HG03575 (cell line): ENCODE measurements at regions not wholly inside any gene's neighbourhood (a gene's known extent, or its start where the extent isn't known, plus 50 kb on each side); places are given as distances from the start of the nearest gene placed in this dataset.
"Not testable (repeated sequence)": the region's sequence is repeated elsewhere in the genome, so short reads cannot be mapped to it uniquely, and the experiment has no call there.

Experiments
- ATAC-seq: cut with Tn5 transposase; IDR thresholded peaks from one replicate; pipeline ENCODE4 v1.9.1; 2021; ENCODE audit not compliant: unreplicated experiment, insufficient number of reproducible peaks, low FRiP score; ENCODE audit errors: extremely low read depth

- ATAC-seq: no peak
Measured at GRCh38 chr7:131045526-131045925, 282.1 kb upstream of the MKLN1 start.

- ATAC-seq: no peak
Measured at GRCh38 chr7:131046246-131046645, 281.4 kb upstream of the MKLN1 start.

DNA sequence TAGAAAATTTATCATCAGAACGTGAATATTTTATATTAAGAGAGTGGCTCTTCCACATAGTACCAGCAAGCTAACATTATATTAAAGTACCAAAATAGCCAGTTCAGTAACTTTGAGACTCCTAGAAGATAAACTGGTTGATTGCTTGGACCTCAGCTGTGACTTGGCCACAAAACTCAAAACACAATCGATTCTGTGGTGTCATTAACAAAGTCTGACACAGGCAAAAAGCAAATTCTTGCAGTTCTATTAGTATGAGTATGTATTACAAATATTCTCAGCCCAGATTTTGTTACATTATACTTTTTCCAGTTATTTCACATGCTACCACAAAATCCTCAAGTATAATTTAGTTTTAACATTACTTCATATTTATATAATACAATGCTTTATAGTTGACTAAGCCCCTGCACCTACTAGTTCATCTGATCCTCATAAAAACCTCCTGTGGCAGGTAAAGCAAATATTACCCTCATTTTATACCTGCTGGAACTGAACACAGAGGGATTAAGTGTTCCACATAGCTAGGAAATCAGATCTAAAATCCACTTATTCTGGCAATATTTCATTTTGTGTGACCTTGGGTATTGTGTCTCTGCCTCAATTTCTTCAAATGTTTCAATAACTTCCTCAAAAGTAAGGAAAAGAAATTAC is 279.9 kb upstream of the MKLN1 start:
- no peak for ATAC-seq

DNA sequence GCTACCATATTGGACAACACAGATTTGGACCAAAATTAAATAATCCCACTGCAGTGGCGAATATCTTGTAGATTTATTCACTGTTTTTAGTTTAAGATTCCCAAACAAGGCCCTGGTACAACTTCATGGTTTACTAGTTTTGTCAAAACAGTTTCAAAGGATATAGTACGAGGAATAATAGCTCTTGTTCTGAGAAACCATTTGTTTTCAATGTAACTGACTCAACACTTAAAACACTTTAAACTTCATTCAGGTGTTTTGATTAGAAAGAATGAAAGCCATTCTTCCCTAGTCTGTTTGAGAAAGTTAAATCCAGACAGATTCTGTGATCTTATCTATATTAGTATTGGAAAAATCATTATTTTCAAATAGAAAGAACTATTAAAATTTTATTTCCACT is 276.4 kb upstream of the MKLN1 start:
- no peak for ATAC-seq

- no peak for ATAC-seq
Measured at GRCh38 chr7:131052285-131052904, 275.3 kb upstream of the MKLN1 start.

DNA sequence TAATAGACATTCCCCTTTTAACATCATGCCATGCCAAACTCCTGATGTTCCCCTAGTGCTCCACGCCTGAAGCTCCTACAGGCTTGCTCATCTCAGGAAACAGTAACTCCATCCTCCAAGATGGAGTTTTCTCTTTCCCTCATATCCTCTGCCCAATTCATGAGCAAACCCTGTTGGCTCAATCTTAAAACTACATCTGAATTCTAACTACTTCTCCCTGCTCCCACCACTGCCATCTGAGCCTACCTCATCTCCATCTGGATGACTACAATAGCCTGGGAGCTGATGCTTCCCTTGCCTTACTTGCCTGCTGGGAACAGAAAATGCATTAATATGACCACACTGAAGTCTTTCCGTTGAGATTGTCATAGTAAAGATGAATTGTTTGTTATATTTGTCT is 271.7 kb upstream of the MKLN1 start:
- ATAC-seq: no peak

DNA sequence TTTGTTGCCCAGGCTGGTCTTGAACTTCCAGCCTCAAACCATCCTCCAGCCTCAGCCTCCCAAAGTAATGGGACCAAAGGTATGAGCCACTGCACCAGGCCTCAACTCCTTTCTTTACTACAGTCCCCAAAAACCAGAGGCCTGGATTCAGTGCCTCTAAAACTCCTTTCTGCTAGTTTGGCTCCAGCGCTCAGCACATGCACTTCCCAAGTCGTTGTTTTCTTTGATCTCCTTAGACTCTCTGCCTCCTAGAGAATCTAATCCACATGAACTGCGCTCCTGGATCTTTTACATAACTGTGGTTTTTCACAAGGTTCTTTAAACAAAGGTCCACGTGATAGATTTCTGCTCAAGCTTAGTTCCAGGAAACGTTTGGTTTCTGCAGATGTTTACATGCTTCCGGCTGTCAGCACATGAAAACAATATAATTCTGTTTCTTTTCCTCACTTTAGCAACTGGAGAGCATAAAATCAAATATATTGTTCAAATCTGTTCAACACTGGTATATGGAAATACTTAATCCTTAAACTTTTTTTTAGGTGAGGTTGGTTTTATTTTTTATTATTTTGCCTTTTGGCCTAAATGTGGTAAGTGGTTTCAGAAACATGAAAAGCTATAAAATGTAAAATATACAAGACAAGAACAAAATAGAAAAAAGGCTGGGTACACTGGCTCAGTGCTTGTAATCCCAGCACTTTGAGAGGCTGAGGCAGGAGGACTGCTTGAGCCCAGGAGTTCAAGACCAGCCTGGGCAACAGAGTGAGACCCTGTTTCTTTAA is 270.5 kb upstream of the MKLN1 start:
- ATAC-seq: no peak

GRCh38 chr7:131057794-131058070 is 269.9 kb upstream of the MKLN1 start:
- no peak for ATAC-seq

DNA sequence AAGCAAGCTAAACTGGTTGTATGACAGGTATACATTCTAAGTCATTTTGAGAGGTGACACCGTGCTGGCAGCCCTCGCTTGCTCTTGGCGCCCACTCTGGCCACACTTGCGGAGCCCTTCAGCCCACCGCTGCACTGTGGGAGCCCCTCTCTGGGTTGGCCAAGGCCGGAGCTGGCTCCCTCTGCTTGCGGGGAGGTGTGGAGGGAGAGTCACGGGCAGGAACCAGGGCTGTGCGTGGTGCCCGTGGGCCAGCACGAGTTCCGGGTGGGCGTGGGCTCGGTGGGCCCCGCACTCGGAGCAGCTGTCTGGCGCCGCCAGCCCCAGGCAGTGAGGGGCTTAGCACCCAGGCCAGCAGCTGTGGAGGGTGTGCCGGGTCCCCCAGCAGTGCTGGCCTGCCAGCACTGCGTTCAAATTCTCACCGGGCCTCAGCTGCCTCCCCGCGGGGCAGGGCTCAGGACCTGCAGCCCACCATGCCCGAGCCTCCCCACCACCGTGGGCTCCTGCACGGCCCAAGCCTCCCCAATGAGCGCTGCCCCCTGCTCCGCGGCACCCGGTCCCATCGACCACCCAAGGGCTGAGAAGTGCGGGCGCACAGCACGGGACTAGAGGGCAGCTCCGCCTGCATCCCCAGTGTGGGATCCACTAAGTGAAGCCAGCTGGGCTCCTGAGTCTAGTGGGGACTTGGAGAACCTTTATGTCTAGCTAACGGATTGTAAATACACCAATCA is 269.0 kb upstream of the MKLN1 start:
- ATAC-seq: not testable (repeated sequence)

GRCh38 chr7:131059401-131059800 is 268.3 kb upstream of the MKLN1 start:
- ATAC-seq: not testable (repeated sequence)

DNA sequence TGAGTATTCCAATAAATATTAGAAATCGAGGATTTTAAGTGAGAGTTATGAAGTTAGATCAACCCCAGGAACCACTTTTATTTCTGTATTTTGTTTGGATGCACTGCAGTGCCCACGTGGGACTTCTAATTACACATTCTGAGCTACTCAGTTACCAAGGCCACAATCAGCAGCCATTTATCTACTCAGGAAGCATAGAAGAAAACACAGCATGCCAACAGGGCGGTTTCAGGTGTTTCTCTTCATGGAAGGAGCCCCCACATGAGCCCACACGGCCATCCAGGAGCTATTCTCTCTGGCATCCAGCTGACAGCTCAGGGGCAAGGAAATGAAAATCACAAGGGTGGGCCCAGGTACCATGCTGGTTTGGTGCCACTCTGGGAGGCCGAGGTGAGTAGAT is 266.5 kb upstream of the MKLN1 start:
- no peak for ATAC-seq

DNA sequence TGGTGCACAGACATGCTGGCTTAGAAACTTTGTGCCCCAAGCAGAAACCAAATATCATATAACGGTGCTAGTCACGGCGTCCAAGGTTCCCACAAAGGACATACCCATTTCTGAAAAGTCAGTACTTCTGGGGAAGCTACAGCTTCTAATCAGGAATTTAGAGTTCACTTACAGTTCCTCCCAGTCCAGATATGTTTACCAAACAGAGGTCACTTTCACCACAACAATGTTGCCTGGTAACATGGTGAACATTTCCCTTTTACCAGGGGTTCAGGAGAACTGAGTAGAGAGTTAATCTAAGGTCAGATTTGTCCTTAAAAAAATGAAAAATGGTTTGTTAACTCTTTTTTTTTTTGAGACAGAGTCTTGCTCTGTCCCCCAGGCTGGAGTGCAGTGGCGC is 265.9 kb upstream of the MKLN1 start:
- no peak for ATAC-seq

DNA sequence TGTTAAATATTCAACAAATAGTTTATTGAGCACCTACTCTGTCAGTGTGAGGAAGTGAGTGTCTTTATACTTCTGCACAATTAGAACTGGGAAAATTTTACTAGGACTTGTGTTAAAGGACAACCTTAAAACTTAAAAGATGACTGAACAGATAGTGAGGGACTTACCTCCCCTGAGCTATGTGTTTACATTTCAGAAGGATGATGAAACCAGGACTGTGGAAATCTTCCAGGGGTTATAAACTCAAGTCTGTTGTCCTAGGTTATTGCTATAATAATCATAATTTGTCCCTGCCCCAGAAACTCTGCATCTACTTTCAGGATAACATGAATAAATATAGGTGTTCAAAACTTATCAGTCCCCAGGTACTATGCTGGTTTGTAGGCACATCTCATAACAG is 261.0 kb upstream of the MKLN1 start:
- ATAC-seq: no peak

DNA sequence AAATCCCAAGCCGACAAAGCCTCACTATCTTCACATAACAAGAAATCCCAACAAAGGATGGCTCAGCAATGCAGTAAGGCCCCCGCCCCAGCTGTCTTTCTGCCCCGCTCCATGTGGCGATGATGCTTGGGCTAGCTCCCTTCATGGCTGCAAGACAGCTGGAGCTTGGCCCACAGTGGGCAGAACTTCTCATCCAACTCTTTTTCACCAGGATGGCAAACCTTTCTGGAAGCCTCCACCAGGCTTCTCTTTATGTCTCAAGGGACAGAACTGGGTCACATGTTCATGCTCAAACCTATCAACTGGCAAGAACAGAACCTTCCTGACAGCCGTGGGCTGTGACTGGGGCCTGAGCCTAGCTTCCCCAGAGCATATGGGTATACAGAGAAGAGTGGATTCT is 260.5 kb upstream of the MKLN1 start:
- no peak for ATAC-seq

GRCh38 chr7:131068604-131069021 is 259.1 kb upstream of the MKLN1 start:
- no peak for ATAC-seq

DNA sequence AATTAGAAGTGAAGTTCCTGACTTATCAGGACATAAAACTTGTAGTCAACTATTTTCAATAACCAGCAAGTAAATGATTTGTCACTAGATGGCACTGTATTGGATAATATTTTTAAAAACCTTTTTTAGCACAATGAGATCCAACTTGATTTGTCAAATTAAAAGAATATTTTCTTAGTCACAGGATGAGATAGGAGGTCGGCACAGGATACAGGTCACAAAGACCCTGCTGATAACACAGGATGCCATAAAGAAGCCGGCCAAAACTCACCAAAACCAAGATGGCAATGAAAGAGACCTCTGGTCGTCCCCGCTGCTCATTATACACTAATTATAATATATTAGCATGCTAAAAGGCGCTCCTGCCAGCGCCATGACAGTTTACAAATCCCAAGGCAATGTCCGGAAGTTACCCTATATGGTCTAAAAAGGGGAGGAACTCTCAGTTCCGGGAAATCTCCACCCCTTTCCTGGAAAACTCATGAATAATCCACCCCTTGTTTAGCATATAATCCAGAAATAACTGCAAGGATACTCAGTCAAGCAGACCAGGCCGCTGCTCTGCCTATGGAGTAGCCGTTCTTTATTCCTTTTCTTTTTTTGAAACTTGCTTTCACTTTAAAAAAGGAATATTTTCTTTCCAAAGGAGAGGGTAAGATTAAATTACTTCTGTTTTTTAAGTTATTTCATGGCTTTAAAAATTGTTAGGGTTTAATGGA is 255.7 kb upstream of the MKLN1 start:
- no peak for ATAC-seq

DNA sequence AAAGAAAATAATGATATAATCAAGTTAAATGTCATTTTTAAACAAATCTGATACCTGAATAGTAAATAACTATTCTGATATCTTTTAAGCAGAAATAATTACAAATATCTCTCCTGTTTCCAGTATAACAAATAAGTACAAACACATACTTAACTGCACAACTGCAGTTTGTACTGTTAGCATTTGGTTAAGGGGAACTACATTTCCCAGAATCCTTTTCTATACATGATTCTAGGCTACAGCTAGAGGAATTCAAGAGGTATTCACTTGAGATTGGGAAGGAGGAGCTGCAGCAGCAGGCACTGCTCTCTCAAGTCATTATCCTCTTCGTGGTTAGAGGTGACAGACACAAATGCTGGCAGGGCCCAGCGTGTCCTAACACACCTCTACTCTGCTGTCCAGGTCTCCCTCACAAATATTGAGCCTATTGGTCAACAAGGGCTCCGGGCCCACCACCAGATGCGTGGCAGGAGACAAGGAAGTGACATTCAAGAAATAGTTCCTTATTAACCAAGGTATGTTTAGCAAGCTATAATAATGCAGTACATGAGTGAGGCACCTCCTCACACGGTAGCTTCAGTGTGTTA is 255.1 kb upstream of the MKLN1 start:
- ATAC-seq: no peak

- no peak for ATAC-seq
Measured at GRCh38 chr7:131074043-131074442, 253.6 kb upstream of the MKLN1 start.

DNA sequence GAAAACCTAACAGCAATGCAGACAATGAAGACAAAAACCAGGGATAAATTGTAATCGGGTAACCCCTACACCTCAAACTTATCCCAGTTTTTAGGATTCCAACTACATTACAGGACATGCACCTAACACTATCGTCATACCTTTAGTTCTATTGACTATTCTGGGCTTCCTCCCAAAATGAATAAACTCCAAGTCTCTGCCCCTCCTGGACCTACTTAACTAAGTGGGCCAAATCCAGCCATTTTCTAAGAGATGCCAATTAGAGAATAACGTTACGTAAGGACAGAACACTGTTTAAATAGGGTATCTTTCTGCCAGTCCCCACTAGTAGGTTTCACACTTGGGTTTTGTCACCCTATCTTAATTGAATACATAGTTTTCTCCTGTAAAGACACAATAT is 253.1 kb upstream of the MKLN1 start:
- no peak for ATAC-seq
